ENCODE measurements at regions not wholly inside any gene's neighbourhood (a gene's known extent, or its start where the extent isn't known, plus 50 kb on each side); places are given as distances from the start of the nearest gene placed in this dataset.

DNA sequence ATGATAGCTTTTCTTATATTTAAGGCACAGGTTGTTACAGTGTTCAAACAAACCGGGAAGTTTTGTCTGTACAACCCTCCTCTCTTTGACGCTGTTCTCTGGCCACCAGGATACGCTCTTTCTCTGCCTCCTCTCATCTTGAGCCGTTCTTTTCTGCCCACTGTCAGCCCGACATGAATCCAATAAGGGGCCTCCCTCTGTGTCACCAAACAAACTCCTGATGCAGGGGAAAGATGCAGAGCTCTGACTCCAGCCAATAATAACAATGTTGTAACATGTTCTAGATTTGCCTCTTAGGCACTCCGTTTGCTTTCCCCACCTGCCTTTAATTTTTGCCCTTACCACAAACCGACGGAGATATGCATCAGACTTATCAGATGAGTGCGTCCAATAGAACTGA lies 449.3 kb downstream of the SLC4A3 start:
- Histone ChIP-seq H3K36me3 (ENCODE audit: control insufficient read depth, insufficient read depth, low read length) (no peaks in the 10 kb centered on the region), H3K4me3 (ENCODE audit: low read depth, low read length) (no peak overlapping the region), H3K4me1 (ENCODE audit: control insufficient read depth, insufficient read depth, low read length) (no peaks in the 10 kb centered on the region), H3K27me3 (ENCODE audit: control insufficient read depth, insufficient read depth, low read length) (no peaks in the 10 kb centered on the region), H3K9ac (ENCODE audit: low read depth, low read length) (no peak overlapping the region), H3K9me3 (ENCODE audit: control insufficient read depth, insufficient read depth, low read length) (no peaks in the 10 kb centered on the region)

DNA sequence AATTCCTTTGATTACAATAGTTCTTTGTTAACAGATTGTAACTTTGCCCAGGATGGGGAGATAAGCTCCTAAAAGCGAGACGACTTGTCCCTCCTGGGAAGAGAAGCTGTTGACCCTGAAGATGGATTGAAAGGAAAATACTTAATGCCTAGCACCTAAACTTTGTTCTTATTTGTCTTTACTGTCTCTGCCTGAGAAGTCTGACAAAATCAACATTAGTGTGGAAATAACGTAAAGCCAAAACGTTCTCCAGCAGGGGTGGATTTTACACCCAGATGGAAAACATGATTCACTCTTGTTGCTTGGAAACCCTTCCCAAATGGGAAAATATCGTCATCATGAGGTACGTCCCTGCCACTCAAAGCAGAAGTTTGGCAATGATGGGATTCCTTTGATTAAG lies 450.1 kb downstream of the SLC4A3 start:
- H3K9ac ChIP-seq (ENCODE audit: low read depth, low read length) = no peak overlapping the region
- no peaks in the 10 kb centered on the region for H3K9me3 ChIP-seq (ENCODE audit: control insufficient read depth, insufficient read depth, low read length)
- no peak overlapping the region for H3K4me3 ChIP-seq (ENCODE audit: low read depth, low read length)
- no peaks in the 10 kb centered on the region for H3K36me3 ChIP-seq (ENCODE audit: control insufficient read depth, insufficient read depth, low read length)
- H3K4me1 ChIP-seq (ENCODE audit: control insufficient read depth, insufficient read depth, low read length) = no peaks in the 10 kb centered on the region
- H3K27me3 ChIP-seq (ENCODE audit: control insufficient read depth, insufficient read depth, low read length) = no peaks in the 10 kb centered on the region

DNA sequence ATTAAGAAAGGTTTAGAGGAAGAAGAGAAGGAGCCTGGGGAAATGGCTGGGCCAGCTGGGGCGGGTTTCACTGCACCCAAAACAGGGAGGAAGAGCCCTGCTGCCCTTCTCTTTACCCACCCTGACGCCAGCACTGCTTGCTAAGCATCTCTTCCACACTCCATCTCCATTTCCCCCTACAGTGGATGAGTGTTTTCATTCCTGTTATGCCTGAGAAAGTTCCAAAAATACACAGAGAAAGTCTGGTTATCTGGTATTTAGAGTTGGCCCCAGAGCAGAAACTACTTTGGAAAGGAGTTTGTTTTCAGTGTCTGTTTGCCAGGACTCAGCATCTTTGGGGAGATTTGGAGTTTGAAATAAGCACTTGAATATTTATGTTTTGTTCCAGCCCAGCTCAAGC lies 451.0 kb downstream of the SLC4A3 start:
- Histone ChIP-seq H3K36me3 (ENCODE audit: control insufficient read depth, insufficient read depth, low read length) (no peaks in the 10 kb centered on the region), H3K4me3 (ENCODE audit: low read depth, low read length) (no peak overlapping the region), H3K9me3 (ENCODE audit: control insufficient read depth, insufficient read depth, low read length) (no peaks in the 10 kb centered on the region), H3K4me1 (ENCODE audit: control insufficient read depth, insufficient read depth, low read length) (no peaks in the 10 kb centered on the region), H3K27me3 (ENCODE audit: control insufficient read depth, insufficient read depth, low read length) (no peaks in the 10 kb centered on the region), H3K9ac (ENCODE audit: low read depth, low read length) (no peak overlapping the region)

DNA sequence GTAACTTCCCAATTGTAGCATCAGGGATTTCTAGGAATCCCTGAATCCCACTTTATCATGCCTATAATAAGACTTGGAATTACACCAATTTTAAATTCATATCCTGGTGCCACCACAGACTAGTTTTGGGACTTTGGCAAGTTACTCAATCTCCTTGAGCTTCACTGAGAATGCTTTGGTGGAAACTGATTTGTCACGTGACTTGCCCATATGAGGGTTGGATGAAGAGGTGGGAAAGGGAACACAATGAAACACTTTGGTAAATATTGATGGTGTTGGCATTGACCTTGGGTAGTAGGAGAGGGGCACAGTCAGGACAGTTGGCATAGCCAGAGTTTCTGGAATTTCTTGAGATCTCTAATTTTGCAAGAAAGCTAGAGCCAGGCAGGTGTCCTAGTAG lies 452.2 kb downstream of the SLC4A3 start:
- no peaks in the 10 kb centered on the region for H3K4me1 ChIP-seq (ENCODE audit: control insufficient read depth, insufficient read depth, low read length)
- no peak overlapping the region for H3K9ac ChIP-seq (ENCODE audit: low read depth, low read length)
- no peaks in the 10 kb centered on the region for H3K36me3 ChIP-seq (ENCODE audit: control insufficient read depth, insufficient read depth, low read length)
- H3K9me3 ChIP-seq (ENCODE audit: control insufficient read depth, insufficient read depth, low read length) = no peaks in the 10 kb centered on the region
- no peak overlapping the region for H3K4me3 ChIP-seq (ENCODE audit: low read depth, low read length)
- H3K27me3 ChIP-seq (ENCODE audit: control insufficient read depth, insufficient read depth, low read length) = no peaks in the 10 kb centered on the region

DNA sequence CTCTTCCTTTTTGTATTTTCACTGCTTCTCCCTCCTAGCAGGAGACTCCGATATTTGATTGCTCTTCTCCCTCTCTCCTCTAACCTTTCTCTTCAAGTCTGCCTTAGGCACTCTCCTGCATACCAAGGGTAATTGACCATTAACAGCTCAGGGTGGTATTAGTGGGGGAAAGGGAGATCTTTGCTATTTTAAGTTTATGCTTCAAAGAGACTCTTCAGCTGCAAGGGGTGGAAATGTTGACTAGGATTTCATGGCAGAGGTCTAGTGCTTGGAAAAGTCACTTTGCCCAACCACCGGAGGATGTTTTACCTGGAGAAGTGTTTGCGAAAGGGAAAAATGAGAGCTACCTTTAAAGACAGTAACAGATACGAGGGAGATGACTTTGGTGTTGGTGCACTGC lies 453.7 kb downstream of the SLC4A3 start:
- Histone ChIP-seq H3K9ac (ENCODE audit: low read depth, low read length) (no peak overlapping the region), H3K27me3 (ENCODE audit: control insufficient read depth, insufficient read depth, low read length) (no peaks in the 10 kb centered on the region), H3K4me3 (ENCODE audit: low read depth, low read length) (no peak overlapping the region), H3K36me3 (ENCODE audit: control insufficient read depth, insufficient read depth, low read length) (no peaks in the 10 kb centered on the region), H3K4me1 (ENCODE audit: control insufficient read depth, insufficient read depth, low read length) (no peaks in the 10 kb centered on the region), H3K9me3 (ENCODE audit: control insufficient read depth, insufficient read depth, low read length) (no peaks in the 10 kb centered on the region)

DNA sequence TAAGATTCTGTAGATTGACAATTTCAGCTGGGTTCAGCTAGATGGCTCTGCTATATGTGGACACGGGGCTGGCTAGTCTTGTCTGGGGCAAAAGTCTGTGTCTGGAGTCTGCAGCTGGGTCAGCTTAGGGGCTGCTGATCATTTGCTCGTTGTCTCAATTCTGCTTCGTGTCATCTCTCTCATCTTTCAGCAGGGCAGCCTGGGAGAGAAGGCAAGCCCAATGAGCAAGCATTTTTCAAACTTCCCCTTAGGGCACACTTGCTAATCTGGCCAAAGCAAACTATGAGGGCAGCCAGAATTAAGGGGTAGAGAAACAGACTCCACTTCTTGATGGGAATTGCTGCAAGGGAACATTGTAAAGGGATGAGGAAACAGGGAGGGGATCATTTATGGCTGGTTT lies 462.6 kb downstream of the SLC4A3 start:
- H3K4me3 ChIP-seq (ENCODE audit: low read depth, low read length) = no peak overlapping the region
- H3K9ac ChIP-seq (ENCODE audit: low read depth, low read length) = no peak overlapping the region
- H3K9me3 ChIP-seq (ENCODE audit: control insufficient read depth, insufficient read depth, low read length) = no peaks in the 10 kb centered on the region
- no peaks in the 10 kb centered on the region for H3K4me1 ChIP-seq (ENCODE audit: control insufficient read depth, insufficient read depth, low read length)
- H3K27me3 ChIP-seq (ENCODE audit: control insufficient read depth, insufficient read depth, low read length) = no peaks in the 10 kb centered on the region
- H3K36me3 ChIP-seq (ENCODE audit: control insufficient read depth, insufficient read depth, low read length) = no peaks in the 10 kb centered on the region

DNA sequence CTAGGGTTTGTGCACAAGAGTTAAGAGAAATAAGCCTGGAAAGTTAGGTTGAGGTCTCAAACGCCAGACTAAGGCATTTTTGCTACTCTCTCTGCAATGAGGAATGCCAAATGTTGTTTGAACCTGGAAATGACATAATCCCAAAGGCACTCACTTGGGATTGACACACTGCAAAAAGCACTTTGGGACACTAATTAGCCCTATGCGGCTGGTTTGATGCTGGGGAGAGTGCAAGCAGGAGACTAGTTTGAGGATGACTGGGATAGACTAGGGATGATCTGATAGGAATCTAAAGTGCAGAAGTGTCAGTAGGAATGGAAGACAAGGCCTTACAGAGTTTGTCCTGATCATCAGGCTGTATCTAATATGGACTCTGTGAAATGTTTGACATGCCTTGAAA lies 469.0 kb downstream of the SLC4A3 start:
- no peak overlapping the region for H3K4me3 ChIP-seq (ENCODE audit: low read depth, low read length)
- no peak overlapping the region for H3K9ac ChIP-seq (ENCODE audit: low read depth, low read length)
- no peaks in the 10 kb centered on the region for H3K4me1 ChIP-seq (ENCODE audit: control insufficient read depth, insufficient read depth, low read length)
- no peaks in the 10 kb centered on the region for H3K9me3 ChIP-seq (ENCODE audit: control insufficient read depth, insufficient read depth, low read length)
- no peaks in the 10 kb centered on the region for H3K36me3 ChIP-seq (ENCODE audit: control insufficient read depth, insufficient read depth, low read length)
- H3K27me3 ChIP-seq (ENCODE audit: control insufficient read depth, insufficient read depth, low read length) = no peaks in the 10 kb centered on the region

DNA sequence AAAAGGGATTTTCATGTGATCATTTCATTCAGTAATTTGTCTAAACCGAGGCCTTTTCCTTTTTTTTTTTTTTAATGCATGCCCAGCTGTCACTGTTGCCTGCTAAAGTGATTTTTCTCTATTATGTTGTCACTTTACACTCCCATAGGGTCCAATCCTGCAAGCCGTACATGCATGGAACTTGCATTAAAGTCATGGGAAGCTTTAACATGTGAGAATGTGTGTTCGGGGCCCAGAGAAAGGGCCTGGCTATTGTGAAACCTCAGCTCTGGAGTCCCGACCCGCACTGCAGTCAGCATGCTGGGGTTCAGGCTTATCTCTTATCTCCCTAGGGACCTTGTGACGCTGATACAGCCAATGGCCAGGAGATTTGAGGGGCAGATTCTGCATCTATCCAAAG lies 474.6 kb downstream of the SLC4A3 start:
- H3K36me3 ChIP-seq (ENCODE audit: control insufficient read depth, insufficient read depth, low read length) = no peaks in the 10 kb centered on the region
- no peaks in the 10 kb centered on the region for H3K4me1 ChIP-seq (ENCODE audit: control insufficient read depth, insufficient read depth, low read length)
- H3K27me3 ChIP-seq (ENCODE audit: control insufficient read depth, insufficient read depth, low read length) = no peaks in the 10 kb centered on the region
- H3K9me3 ChIP-seq (ENCODE audit: control insufficient read depth, insufficient read depth, low read length) = no peaks in the 10 kb centered on the region
- no peak overlapping the region for H3K9ac ChIP-seq (ENCODE audit: low read depth, low read length)
- H3K4me3 ChIP-seq (ENCODE audit: low read depth, low read length) = no peak overlapping the region

DNA sequence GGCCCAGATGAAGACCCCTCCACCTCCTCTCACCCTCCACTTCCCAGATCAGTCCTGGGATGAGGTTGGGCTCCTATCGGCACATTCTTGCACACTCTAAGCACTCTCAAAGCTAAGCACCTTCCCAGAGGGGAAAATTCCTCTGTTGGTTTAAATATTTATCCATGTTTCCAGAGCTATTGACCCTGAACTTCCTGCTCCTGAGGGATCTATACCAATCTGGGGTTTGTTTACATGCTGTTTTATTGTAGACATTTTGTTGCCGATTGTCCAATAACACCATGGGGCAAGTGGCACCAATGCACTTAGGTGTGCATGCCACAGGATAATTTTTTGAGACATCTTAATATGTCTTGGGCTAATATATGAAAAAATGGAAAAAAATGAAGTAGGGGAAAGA lies 476.2 kb downstream of the SLC4A3 start:
- Histone ChIP-seq H3K36me3 (ENCODE audit: control insufficient read depth, insufficient read depth, low read length) (no peaks in the 10 kb centered on the region), H3K9ac (ENCODE audit: low read depth, low read length) (no peak overlapping the region), H3K4me1 (ENCODE audit: control insufficient read depth, insufficient read depth, low read length) (no peaks in the 10 kb centered on the region), H3K27me3 (ENCODE audit: control insufficient read depth, insufficient read depth, low read length) (no peaks in the 10 kb centered on the region), H3K9me3 (ENCODE audit: control insufficient read depth, insufficient read depth, low read length) (no peaks in the 10 kb centered on the region), H3K4me3 (ENCODE audit: low read depth, low read length) (no peak overlapping the region)

DNA sequence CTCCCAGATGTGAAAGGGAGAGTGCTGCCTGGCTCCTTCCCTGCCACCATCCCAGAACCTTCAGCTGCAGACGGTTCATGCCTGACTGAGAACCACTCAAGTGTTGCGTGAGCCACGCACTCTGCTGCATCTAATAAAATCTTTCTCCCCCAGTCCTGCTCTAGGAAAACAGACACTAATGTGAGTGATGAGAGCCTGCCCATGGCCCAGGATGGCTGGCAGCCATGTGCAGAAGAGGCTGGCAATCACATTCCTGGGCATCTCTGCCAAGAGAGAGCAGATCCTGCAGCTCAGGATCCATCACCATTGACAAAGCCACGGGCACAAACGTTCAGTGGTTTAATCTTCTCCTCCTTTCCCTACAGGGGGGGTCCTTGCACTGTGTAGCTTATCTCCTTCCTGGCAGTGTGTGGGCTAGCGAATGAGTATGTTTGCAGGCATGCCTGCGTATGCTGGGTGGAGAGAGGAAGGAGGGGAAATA lies 477.5 kb downstream of the SLC4A3 start:
- H3K27me3 ChIP-seq (ENCODE audit: control insufficient read depth, insufficient read depth, low read length) = no peaks in the 10 kb centered on the region
- no peaks in the 10 kb centered on the region for H3K9me3 ChIP-seq (ENCODE audit: control insufficient read depth, insufficient read depth, low read length)
- no peak overlapping the region for H3K9ac ChIP-seq (ENCODE audit: low read depth, low read length)
- no peaks in the 10 kb centered on the region for H3K36me3 ChIP-seq (ENCODE audit: control insufficient read depth, insufficient read depth, low read length)
- no peaks in the 10 kb centered on the region for H3K4me1 ChIP-seq (ENCODE audit: control insufficient read depth, insufficient read depth, low read length)
- no peak overlapping the region for H3K4me3 ChIP-seq (ENCODE audit: low read depth, low read length)

DNA sequence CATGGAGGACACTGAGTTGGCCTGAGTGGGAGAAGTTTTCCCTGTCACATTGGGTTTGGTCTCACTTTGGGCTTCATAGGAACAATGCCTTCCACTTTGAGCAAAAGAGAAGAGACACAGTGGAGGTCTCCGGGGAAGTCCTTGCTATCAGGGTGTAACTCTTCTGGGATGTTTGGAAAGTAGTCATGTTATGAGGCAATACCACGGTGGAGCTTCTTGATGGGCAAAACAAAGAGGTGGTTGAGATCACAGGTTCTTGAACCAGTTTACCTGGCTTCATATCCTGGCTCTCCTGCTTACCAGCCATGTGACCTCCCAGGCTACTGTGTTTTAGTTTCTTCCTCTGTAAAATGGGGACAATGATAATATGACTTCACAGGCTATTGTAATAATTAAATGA lies 478.6 kb downstream of the SLC4A3 start:
- H3K9me3 ChIP-seq (ENCODE audit: control insufficient read depth, insufficient read depth, low read length) = no peaks in the 10 kb centered on the region
- H3K4me3 ChIP-seq (ENCODE audit: low read depth, low read length) = no peak overlapping the region
- H3K36me3 ChIP-seq (ENCODE audit: control insufficient read depth, insufficient read depth, low read length) = no peaks in the 10 kb centered on the region
- no peaks in the 10 kb centered on the region for H3K27me3 ChIP-seq (ENCODE audit: control insufficient read depth, insufficient read depth, low read length)
- H3K4me1 ChIP-seq (ENCODE audit: control insufficient read depth, insufficient read depth, low read length) = no peaks in the 10 kb centered on the region
- H3K9ac ChIP-seq (ENCODE audit: low read depth, low read length) = no peak overlapping the region

DNA sequence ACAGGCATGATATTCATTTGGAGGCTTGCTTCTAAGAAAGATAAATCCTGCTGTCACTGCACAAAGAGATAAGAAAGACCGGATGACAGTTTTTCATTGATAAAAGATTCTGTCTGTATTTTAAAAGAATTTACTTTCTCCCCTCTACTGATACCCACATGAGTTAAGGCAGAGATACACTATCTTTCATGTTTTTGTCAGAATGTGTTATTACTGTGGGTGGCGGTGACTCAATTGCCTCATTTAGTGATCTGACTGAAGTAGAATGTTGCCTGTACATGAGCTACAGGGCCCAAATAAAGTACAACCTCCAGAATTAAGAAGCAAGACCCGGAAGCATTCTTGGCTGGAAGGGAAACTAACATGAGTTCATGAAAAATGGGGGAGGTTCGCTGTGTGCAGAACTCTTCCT lies 480.0 kb downstream of the SLC4A3 start:
- Histone ChIP-seq H3K27me3 (ENCODE audit: control insufficient read depth, insufficient read depth, low read length) (no peaks in the 10 kb centered on the region), H3K4me1 (ENCODE audit: control insufficient read depth, insufficient read depth, low read length) (no peaks in the 10 kb centered on the region), H3K9me3 (ENCODE audit: control insufficient read depth, insufficient read depth, low read length) (no peaks in the 10 kb centered on the region), H3K4me3 (ENCODE audit: low read depth, low read length) (no peak overlapping the region), H3K9ac (ENCODE audit: low read depth, low read length) (no peak overlapping the region), H3K36me3 (ENCODE audit: control insufficient read depth, insufficient read depth, low read length) (no peaks in the 10 kb centered on the region)

DNA sequence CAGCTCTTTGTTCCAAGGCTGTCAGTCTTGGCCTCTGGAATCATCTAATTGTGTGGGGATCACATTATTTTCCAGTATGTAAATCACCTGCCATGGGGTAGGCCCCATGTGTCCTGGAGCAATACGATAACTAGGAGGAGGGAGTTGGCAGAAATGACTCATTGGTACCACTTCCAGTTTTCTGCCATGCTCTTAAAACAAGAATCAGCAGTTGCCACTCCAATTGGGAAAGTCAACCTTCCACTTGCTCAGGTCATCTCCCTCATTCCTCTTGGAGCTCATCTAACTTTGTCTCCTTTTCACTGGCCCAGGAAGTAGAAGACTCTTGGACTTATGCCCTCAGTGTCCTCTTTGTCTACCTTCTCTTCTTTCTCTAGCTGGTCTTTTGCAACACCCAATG lies 487.0 kb downstream of the SLC4A3 start:
- no peaks in the 10 kb centered on the region for H3K27me3 ChIP-seq (ENCODE audit: control insufficient read depth, insufficient read depth, low read length)
- no peak overlapping the region for H3K9ac ChIP-seq (ENCODE audit: low read depth, low read length)
- no peaks in the 10 kb centered on the region for H3K4me1 ChIP-seq (ENCODE audit: control insufficient read depth, insufficient read depth, low read length)
- H3K4me3 ChIP-seq (ENCODE audit: low read depth, low read length) = no peak overlapping the region
- no peaks in the 10 kb centered on the region for H3K36me3 ChIP-seq (ENCODE audit: control insufficient read depth, insufficient read depth, low read length)
- no peaks in the 10 kb centered on the region for H3K9me3 ChIP-seq (ENCODE audit: control insufficient read depth, insufficient read depth, low read length)
